GM20431 (cell line): ENCODE measurements at regions not wholly inside any gene's neighbourhood (a gene's known extent, or its start where the extent isn't known, plus 50 kb on each side); places are given as distances from the start of the nearest gene placed in this dataset.

ENCODE experiments used
- in situ Hi-C: fragments of 300-500 bp; cut with MseI, MboI; formaldehyde crosslinking; loops from one replicate; pipeline ENCODE4 v1.15.0; 2020; ENCODE audit warnings: low sequenced_read_pairs; ENCODE audit not compliant: unreplicated experiment

- in situ Hi-C loops = no loop called here
These were observed 155.2 kb downstream of the BBOX1 start for GRCh38 chr11:27195837-27196202.

- in situ Hi-C loops = no loop called here
These were observed 154.4 kb downstream of the BBOX1 start for GRCh38 chr11:27194976-27195375.

- in situ Hi-C loops = no loop called here
These were observed 153.0 kb downstream of the BBOX1 start for GRCh38 chr11:27193434-27194225.

- in situ Hi-C loops = no loop called here
These were observed 151.6 kb downstream of the BBOX1 start for GRCh38 chr11:27192184-27192583.

- in situ Hi-C loops = no loop called here
These were observed 151.0 kb downstream of the BBOX1 start for GRCh38 chr11:27191639-27192038.

- in situ Hi-C loops = loop anchor here (10.0 kb wide), 1 partner anchor 306 kb away; no protein-coding TSS in a partner anchor
These were observed 148.1 kb downstream of the BBOX1 start for GRCh38 chr11:27188696-27189095.

GRCh38 chr11:27187848-27188621 is 147.4 kb downstream of the BBOX1 start:
- in situ Hi-C loops = loop anchor here (10.0 kb wide), 1 partner anchor 307 kb away; no protein-coding TSS in a partner anchor

- in situ Hi-C loops = loop anchor here (10.0 kb wide), 1 partner anchor 308 kb away; no protein-coding TSS in a partner anchor
These were observed 146.6 kb downstream of the BBOX1 start for GRCh38 chr11:27187075-27187847.

- in situ Hi-C loops = loop anchor here (10.0 kb wide), 1 partner anchor 308 kb away; no protein-coding TSS in a partner anchor
These were observed 146.0 kb downstream of the BBOX1 start for GRCh38 chr11:27186580-27186979.

- in situ Hi-C loops = loop anchor here (10.0 kb wide), 1 partner anchor 310 kb away; no protein-coding TSS in a partner anchor
These were observed 144.1 kb downstream of the BBOX1 start for GRCh38 chr11:27184458-27185312.

- in situ Hi-C loops = loop anchor here (10.0 kb wide), 1 partner anchor 311 kb away; no protein-coding TSS in a partner anchor
These were observed 143.2 kb downstream of the BBOX1 start for GRCh38 chr11:27183672-27184457.

GRCh38 chr11:27179334-27179733 is 138.7 kb downstream of the BBOX1 start:
- in situ Hi-C loops = no loop called here

GRCh38 chr11:27178859-27179258 is 138.2 kb downstream of the BBOX1 start:
- in situ Hi-C loops = no loop called here
